IMR-90 (cell line): ENCODE measurements at regions not wholly inside any gene's neighbourhood (a gene's known extent, or its start where the extent isn't known, plus 50 kb on each side); places are given as distances from the start of the nearest gene placed in this dataset.
A peak's percentile ranks its signal among the peaks of the same experiment; 100 is the strongest.

ENCODE experiments used
- ATAC-seq: fragments of 200-7000 bp; cut with Tn5 transposase; 2 replicates; pipeline ENCODE4 v1.9.1; 2020; ENCODE audit warnings: low read depth, mild to moderate bottlenecking, moderate library complexity
- BruUV-seq: library from RNA; stranded (reverse); fragments of 400-500 nt; replicated peaks from 2 replicates; lab custom pipeline; 2021; lab: Mats Ljungman, UMichigan
- CTCF ChIA-PET: fragments of 300-600 bp; formaldehyde crosslinking; extraction: SDS; loops from one replicate; lab custom pipeline; 2021; ENCODE audit warnings: antibody characterized with exemption; lab: Yijun Ruan, JAX
- POLR2A ChIA-PET: fragments of 300-600 bp; sonication (Branson Sonifier 250); formaldehyde crosslinking; loops from one replicate; lab custom pipeline; 2022; ENCODE audit warnings: antibody characterized with exemption; ENCODE audit not compliant: unreplicated experiment; lab: Charles Lee
- DNase-seq: peaks from one replicate; pipeline ENCODE4 v3.0.0; 2013
- H2AFZ ChIP-seq: replicated peaks from 2 replicates; pipeline ENCODE3; 2013; ENCODE audit warnings: low read length, mild to moderate bottlenecking; ENCODE audit not compliant: poor library complexity
- H2AK5ac ChIP-seq: 2 replicates; pipeline ENCODE4 v1.6.1; 2013; ENCODE audit warnings: low read depth, low read length, inconsistent platforms
- H2AK9ac ChIP-seq: replicated peaks from 2 replicates; pipeline ENCODE3; 2013; ENCODE audit warnings: mild to moderate bottlenecking, low read depth, low read length, moderate library complexity; ENCODE audit not compliant: poor library complexity
- H2BK120ac ChIP-seq: 2 replicates; pipeline ENCODE4 v1.6.1; 2013; ENCODE audit warnings: low read depth, low read length, inconsistent platforms
- H2BK15ac ChIP-seq: 3 replicates; pipeline ENCODE4 v1.6.1; 2013; ENCODE audit warnings: low read depth, low read length, inconsistent platforms
- H2BK20ac ChIP-seq: 2 replicates; pipeline ENCODE4 v1.6.1; 2013; ENCODE audit warnings: low read depth, mild to moderate bottlenecking, inconsistent platforms, low read length, moderate library complexity
- H2BK5ac ChIP-seq: 2 replicates; pipeline ENCODE4 v1.6.1; 2013; ENCODE audit warnings: mild to moderate bottlenecking, low read depth, low read length, inconsistent platforms; ENCODE audit not compliant: poor library complexity, severe bottlenecking
- H3K14ac ChIP-seq: replicated peaks from 2 replicates; pipeline ENCODE4 v1.6.1; 2013; ENCODE audit warnings: low read depth, low read length, inconsistent platforms
- H3K18ac ChIP-seq: 2 replicates; pipeline ENCODE4 v1.6.1; 2013; ENCODE audit warnings: low read depth, low read length, control low read depth
- H3K23ac ChIP-seq: 2 replicates; pipeline ENCODE4 v1.6.1; 2013; ENCODE audit warnings: low read depth, low read length, inconsistent platforms
- H3K27ac ChIP-seq: 2 replicates; pipeline ENCODE4 v1.5.1; 2013; ENCODE audit warnings: mild to moderate bottlenecking, control low read depth, low read length; ENCODE audit not compliant: insufficient read depth
- H3K27me3 ChIP-seq: 2 replicates; pipeline ENCODE4 v1.6.1; 2013; ENCODE audit warnings: low read length; ENCODE audit not compliant: control insufficient read depth, insufficient read depth
- H3K36me3 ChIP-seq: 2 replicates; pipeline ENCODE4 v1.6.1; 2013; ENCODE audit warnings: low read length, mixed read lengths; ENCODE audit not compliant: control insufficient read depth, insufficient read depth
- H3K4ac ChIP-seq: 2 replicates; pipeline ENCODE4 v1.6.1; 2013; ENCODE audit warnings: low read depth, low read length, inconsistent platforms
- H3K4me1 ChIP-seq: 2 replicates; pipeline ENCODE4 v1.6.1; 2013; ENCODE audit warnings: low read length, mixed read lengths; ENCODE audit not compliant: control insufficient read depth, insufficient read depth
- H3K4me2 ChIP-seq: 2 replicates; pipeline ENCODE4 v1.6.1; 2013; ENCODE audit warnings: low read depth, mild to moderate bottlenecking, control low read depth, low read length, moderate library complexity
- H3K4me3 ChIP-seq: 2 replicates; pipeline ENCODE4 v1.5.1; 2013; ENCODE audit warnings: low read depth, mild to moderate bottlenecking, control low read depth, low read length, moderate library complexity; ENCODE audit not compliant: insufficient read depth
- H3K56ac ChIP-seq: 2 replicates; pipeline ENCODE4 v1.6.1; 2013; ENCODE audit warnings: low read length, inconsistent platforms; ENCODE audit not compliant: insufficient read depth; ENCODE audit errors: extremely low read depth
- H3K79me1 ChIP-seq, 2 experiments: 2 replicates each; pipeline ENCODE4 v1.6.1; 2013; ENCODE audit warnings: low read length in 2 of 2, inconsistent platforms in 1 of 2, low read depth in 1 of 2
- H3K9ac ChIP-seq: 2 replicates; pipeline ENCODE4 v1.6.1; 2013; ENCODE audit warnings: low read depth, low read length, control low read depth
- H3K9me1 ChIP-seq: 2 replicates; pipeline ENCODE4 v1.6.1; 2013; ENCODE audit warnings: low read length, inconsistent platforms; ENCODE audit not compliant: insufficient read depth
- H3K9me3 ChIP-seq: 2 replicates; pipeline ENCODE4 v1.6.1; 2013; ENCODE audit warnings: low read length; ENCODE audit not compliant: control insufficient read depth, insufficient read depth
- H4K20me1 ChIP-seq: 2 replicates; pipeline ENCODE4 v1.6.1; 2013; ENCODE audit warnings: low read length, inconsistent platforms; ENCODE audit not compliant: insufficient read depth
- H4K5ac ChIP-seq: 2 replicates; pipeline ENCODE4 v1.6.1; 2013; ENCODE audit warnings: mild to moderate bottlenecking, low read depth, low read length, control low read depth
- H4K8ac ChIP-seq, 2 experiments: 2 replicates each; pipeline ENCODE4 v1.6.1; 2013; ENCODE audit warnings: low read depth in 2 of 2, low read length in 2 of 2, control low read depth in 1 of 2, inconsistent platforms in 1 of 2
- H4K91ac ChIP-seq: 2 replicates; pipeline ENCODE4 v1.6.1; 2013; ENCODE audit warnings: low read depth, low read length, inconsistent platforms; ENCODE audit not compliant: insufficient read depth
- NFE2L2 ChIP-seq: fragments of 150-350 bp; IDR thresholded peaks from 2 replicates; pipeline ENCODE4 v1.6.1; 2016; ENCODE audit warnings: low read depth, mild to moderate bottlenecking, low read length
- POLR2A ChIP-seq: IDR thresholded peaks from 2 replicates; pipeline ENCODE4 v1.6.1; 2012; ENCODE audit warnings: mild to moderate bottlenecking, low read depth, low read length
- RCOR1 ChIP-seq: IDR thresholded peaks from 2 replicates; pipeline ENCODE4 v1.6.1; 2012; ENCODE audit warnings: mild to moderate bottlenecking, low read length, improper control_type of control experiment; ENCODE audit not compliant: insufficient replicate concordance
- WGBS, 2 experiments: methylation state at CpG; one replicate each; pipeline versions ENCODE4 v1.1.5 to v1.1.7; 2013; ENCODE audit warnings: missing lambda C conversion rate in 2 of 2; ENCODE audit not compliant: insufficient read length in 1 of 2; ENCODE audit errors: extremely low coverage in 2 of 2; 5-methylcytosine and 5-hydroxymethylcytosine counted together
- dilution Hi-C: fragments of 300-500 bp; cut with HindIII; formaldehyde crosslinking; loops from one replicate; pipeline ENCODE4 v1.14.3; 2018; ENCODE audit warnings: low sequenced_read_pairs; ENCODE audit not compliant: unreplicated experiment
- in situ Hi-C: fragments of 300-500 bp; cut with MboI; formaldehyde crosslinking; loops from 3 replicates; pipeline ENCODE4 v1.14.3; 2019; ENCODE audit warnings: low sequenced_read_pairs, inconsistent platforms, mixed read lengths
- intact Hi-C: fragments of 100-400 bp; cut with micrococcal nuclease; formaldehyde crosslinking; loops from 2 replicates; pipeline ENCODE4 v1.10.0; 2022

- Histone ChIP-seq H3K27me3 (no peaks in the 10 kb centered on the region), H2AFZ (peak overlapping the region; percentile 59), H4K20me1 (no peaks in the 10 kb centered on the region), H3K23ac (0 out of 2 replicates have a peak overlapping the region, but pooled peaks have one; percentile 11), H3K9me1 (0 out of 2 replicates have a peak, but pooled peaks cover 6% of the 10 kb centered on the region), H3K4me1 (peaks cover 10% of the 10 kb centered on the region), H3K4me3 (no peak overlapping the region), H4K91ac (peak overlapping the region; percentile 69), H2BK120ac (peak overlapping the region; percentile 74), H2BK20ac (peak overlapping the region; percentile 50; the same call in 1 of the 2 replicates), H3K36me3 (no peaks in the 10 kb centered on the region), H3K4ac (peak overlapping the region; percentile 86), H3K56ac (no peak overlapping the region; the same call in 1 of the 2 replicates), H4K5ac (peak overlapping the region; percentile 59), H3K9me3 (peaks cover 5% of the 10 kb centered on the region), H3K18ac (peak overlapping the region; percentile 55), H2BK15ac (peak overlapping the region; percentile 85; the same call in 2 of the 3 replicates), H3K79me1 (no peaks in the 10 kb centered on the region), H2BK5ac (peak overlapping the region; percentile 64), H2AK9ac (no peak overlapping the region), H3K27ac (peak overlapping the region; percentile 74), H3K14ac (0 out of 2 replicates have a peak overlapping the region, but pooled peaks have one; percentile 42), H4K8ac (peak overlapping the region in 1 of 2 experiments; percentile 71; a peak in 1 of 4 replicates), H3K9ac (no peak overlapping the region), H2AK5ac (peak overlapping the region; percentile 78), H3K4me2 (peak overlapping the region; percentile 55; the same call in 1 of the 2 replicates)
- intact Hi-C loops (loop anchor here (5.0 kb wide), 1 partner anchor 66 kb away; no protein-coding TSS in a partner anchor), dilution Hi-C loops (no loop called here), in situ Hi-C loops (no loop called here)
- ChIA-PET CTCF (interaction anchor here (0.6 kb wide), 1 partner anchor 82 kb away, joined by 3 read pairs; no protein-coding TSS in a partner anchor), POLR2A (no interaction called here)
- DNase-seq: no peak
- peak; percentile 37; the same call in 1 of the 2 replicates for TF ChIP-seq POLR2A
- no peak for TF ChIP-seq RCOR1
- TF ChIP-seq NFE2L2: no peak
- WGBS, 2 experiments: no CpG with 5 or more reads among the region's 7 CpGs
- no TSS peak for BruUV-seq
- ATAC-seq: no peak; the same call in 1 of the 2 replicates
Measured at GRCh38 chr1:235011064-235011598, 117.5 kb downstream of the TOMM20 start.
